ENCODE measurements at regions not wholly inside any gene's neighbourhood (a gene's known extent, or its start where the extent isn't known, plus 50 kb on each side); places are given as distances from the start of the nearest gene placed in this dataset.
"Not testable (repeated sequence)": the region's sequence is repeated elsewhere in the genome, so short reads cannot be mapped to it uniquely, and the experiment has no call there.

DNA sequence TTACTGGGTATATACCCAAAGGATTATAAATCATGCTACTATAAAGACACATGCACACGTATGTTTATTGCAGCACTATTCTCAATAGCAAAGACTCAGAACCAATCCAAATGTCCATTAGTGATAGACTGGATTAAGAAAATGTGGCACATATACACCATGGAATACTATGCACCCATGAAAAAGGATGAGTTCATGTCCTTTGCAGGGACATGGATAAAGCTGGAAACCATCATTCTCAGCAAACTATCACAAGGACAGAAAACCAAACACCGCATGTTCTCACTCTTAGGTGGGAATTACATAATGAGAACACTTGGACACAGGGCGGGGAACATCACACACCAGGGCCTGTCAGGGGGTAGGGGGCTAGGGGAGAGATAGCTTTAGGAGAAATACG lies 186.1 kb upstream of the FTMT start:
- TF ChIP-seq, protein P1, sequence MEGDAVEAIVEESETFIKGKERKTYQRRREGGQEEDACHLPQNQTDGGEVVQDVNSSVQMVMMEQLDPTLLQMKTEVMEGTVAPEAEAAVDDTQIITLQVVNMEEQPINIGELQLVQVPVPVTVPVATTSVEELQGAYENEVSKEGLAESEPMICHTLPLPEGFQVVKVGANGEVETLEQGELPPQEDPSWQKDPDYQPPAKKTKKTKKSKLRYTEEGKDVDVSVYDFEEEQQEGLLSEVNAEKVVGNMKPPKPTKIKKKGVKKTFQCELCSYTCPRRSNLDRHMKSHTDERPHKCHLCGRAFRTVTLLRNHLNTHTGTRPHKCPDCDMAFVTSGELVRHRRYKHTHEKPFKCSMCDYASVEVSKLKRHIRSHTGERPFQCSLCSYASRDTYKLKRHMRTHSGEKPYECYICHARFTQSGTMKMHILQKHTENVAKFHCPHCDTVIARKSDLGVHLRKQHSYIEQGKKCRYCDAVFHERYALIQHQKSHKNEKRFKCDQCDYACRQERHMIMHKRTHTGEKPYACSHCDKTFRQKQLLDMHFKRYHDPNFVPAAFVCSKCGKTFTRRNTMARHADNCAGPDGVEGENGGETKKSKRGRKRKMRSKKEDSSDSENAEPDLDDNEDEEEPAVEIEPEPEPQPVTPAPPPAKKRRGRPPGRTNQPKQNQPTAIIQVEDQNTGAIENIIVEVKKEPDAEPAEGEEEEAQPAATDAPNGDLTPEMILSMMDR (IDR thresholded peaks at IDR 0.05), result not testable (repeated sequence)
- not testable (repeated sequence) for TF ChIP-seq ZFX (IDR thresholded peaks at IDR 0.05; ENCODE audit: borderline replicate concordance)

Measured in 22Rv1 (cell line).